GM23248 (cell line): ENCODE measurements at regions not wholly inside any gene's neighbourhood (a gene's known extent, or its start where the extent isn't known, plus 50 kb on each side); places are given as distances from the start of the nearest gene placed in this dataset.

Source experiments
- DNase-seq: peaks from one replicate; pipeline ENCODE4 v3.0.0-alpha.2; 2015
- H2AFZ ChIP-seq: fragments of 200-600 bp; sonication (generic); 2 replicates; pipeline ENCODE4 v1.6.1; 2016; ENCODE audit warnings: antibody characterized with exemption
- H3F3A ChIP-seq: fragments of 200-600 bp; sonication (generic); 2 replicates; pipeline ENCODE4 v1.6.1; 2016; ENCODE audit warnings: mild to moderate bottlenecking, antibody characterized with exemption, mixed run types; ENCODE audit not compliant: insufficient read depth
- H3K27ac ChIP-seq: fragments of 200-600 bp; sonication (generic); 2 replicates; pipeline ENCODE4 v1.5.1; 2016; ENCODE audit warnings: mild to moderate bottlenecking
- H3K27me3 ChIP-seq: fragments of 200-600 bp; sonication (generic); replicated peaks from 2 replicates; pipeline ENCODE4 v1.6.1; 2016; ENCODE audit warnings: mild to moderate bottlenecking; ENCODE audit not compliant: insufficient read depth
- H3K36me3 ChIP-seq: fragments of 200-600 bp; sonication (generic); 2 replicates; pipeline ENCODE4 v1.6.1; 2016; ENCODE audit warnings: low read depth, mild to moderate bottlenecking
- H3K4me1 ChIP-seq: fragments of 200-600 bp; sonication (generic); 2 replicates; pipeline ENCODE4 v1.6.1; 2016; ENCODE audit warnings: mild to moderate bottlenecking; ENCODE audit not compliant: insufficient read depth
- H3K4me2 ChIP-seq: fragments of 200-600 bp; sonication (generic); one replicate; pipeline ENCODE4 v1.6.1; 2016; ENCODE audit warnings: mild to moderate bottlenecking; ENCODE audit not compliant: unreplicated experiment
- H3K4me3 ChIP-seq: fragments of 200-600 bp; sonication (generic); 2 replicates; pipeline ENCODE4 v1.5.1; 2016; ENCODE audit warnings: mild to moderate bottlenecking
- H3K79me2 ChIP-seq: fragments of 200-600 bp; sonication (generic); 2 replicates; pipeline ENCODE4 v1.6.1; 2016; ENCODE audit warnings: mild to moderate bottlenecking; ENCODE audit not compliant: insufficient read depth
- H3K9ac ChIP-seq: fragments of 200-600 bp; sonication (generic); 2 replicates; pipeline ENCODE4 v1.6.1; 2016; ENCODE audit warnings: mild to moderate bottlenecking
- H3K9me2 ChIP-seq: fragments of 200-600 bp; sonication (generic); 2 replicates; pipeline ENCODE4 v1.6.1; 2016; ENCODE audit warnings: mixed run types, mild to moderate bottlenecking, moderate library complexity; ENCODE audit not compliant: insufficient read depth
- H3K9me3 ChIP-seq: fragments of 200-600 bp; sonication (generic); one replicate; pipeline ENCODE4 v1.6.1; 2017; ENCODE audit warnings: low read depth
- H4K20me1 ChIP-seq: fragments of 200-600 bp; sonication (generic); 2 replicates; pipeline ENCODE4 v1.6.0; 2016; ENCODE audit not compliant: insufficient read depth
- EZH2 ChIP-seq: fragments of 200-600 bp; sonication (generic); IDR thresholded peaks from 2 replicates; pipeline ENCODE4 v1.6.1; 2018; ENCODE audit warnings: antibody characterized with exemption, mild to moderate bottlenecking; ENCODE audit not compliant: insufficient read depth, poor library complexity, severe bottlenecking
- EZH2phosphoT487 ChIP-seq: fragments of 200-600 bp; sonication (generic); IDR thresholded peaks from 2 replicates; pipeline ENCODE4 v1.6.1; 2018; ENCODE audit warnings: antibody characterized with exemption, moderate library complexity, mild to moderate bottlenecking, low read depth; ENCODE audit not compliant: insufficient read depth
- WGBS, 2 experiments: methylation state at CpG; one replicate each; pipeline ENCODE4 v1.1.6; 2015 to 2017; ENCODE audit warnings: low lambda C conversion rate in 2 of 2, low coverage in 1 of 2; ENCODE audit errors: missing lambda C conversion rate in 2 of 2; 5-methylcytosine and 5-hydroxymethylcytosine counted together
- in situ Hi-C: fragments of 300-500 bp; cut with MboI; formaldehyde crosslinking; loops from 2 replicates; pipeline ENCODE4 v1.15.0; 2020

DNA sequence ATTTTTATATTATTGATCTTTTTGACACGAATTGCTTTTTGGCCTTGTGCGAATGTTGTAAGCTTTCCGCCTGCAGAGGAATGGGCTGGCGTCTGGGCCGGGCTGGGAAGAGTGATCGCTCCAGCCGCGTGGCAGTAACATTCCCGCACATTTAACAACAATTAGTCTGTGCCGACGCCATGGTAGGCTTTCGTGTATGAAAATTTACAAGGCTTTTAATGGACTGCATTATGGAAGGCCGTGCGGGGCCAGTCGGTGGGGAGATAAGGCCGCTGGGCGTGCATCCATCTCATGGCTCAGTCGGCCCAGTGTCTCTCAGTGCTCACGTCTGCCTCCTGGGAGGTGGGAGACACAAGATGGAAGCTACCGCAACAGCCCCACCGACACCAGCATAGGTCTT is 142.2 kb downstream of the PHETA1 start:
- H4K20me1 ChIP-seq, result no peaks in the 10 kb centered on the region
- H2AFZ ChIP-seq, result no peak overlapping the region
- no peaks in the 10 kb centered on the region for H3K36me3 ChIP-seq
- 66 to 73% methylated on average over 21 of the region's 21 CpGs for WGBS, 2 experiments
- H3K27me3 ChIP-seq, result no peaks in the 10 kb centered on the region
- no peak overlapping the region for H3K27ac ChIP-seq
- DNase-seq, result no peak
- TF ChIP-seq EZH2phosphoT487 (no peak), EZH2 (no peak)
- no peak overlapping the region for H3K4me3 ChIP-seq
- H3K9me3 ChIP-seq, result no peaks in the 10 kb centered on the region
- no peaks in the 10 kb centered on the region for H3K4me1 ChIP-seq
- no peaks in the 10 kb centered on the region for H3F3A ChIP-seq
- no peaks in the 10 kb centered on the region for H3K9me2 ChIP-seq
- in situ Hi-C loops, result no loop called here
- no peaks in the 10 kb centered on the region for H3K79me2 ChIP-seq
- no peak overlapping the region for H3K9ac ChIP-seq
- H3K4me2 ChIP-seq, result no peak overlapping the region

DNA sequence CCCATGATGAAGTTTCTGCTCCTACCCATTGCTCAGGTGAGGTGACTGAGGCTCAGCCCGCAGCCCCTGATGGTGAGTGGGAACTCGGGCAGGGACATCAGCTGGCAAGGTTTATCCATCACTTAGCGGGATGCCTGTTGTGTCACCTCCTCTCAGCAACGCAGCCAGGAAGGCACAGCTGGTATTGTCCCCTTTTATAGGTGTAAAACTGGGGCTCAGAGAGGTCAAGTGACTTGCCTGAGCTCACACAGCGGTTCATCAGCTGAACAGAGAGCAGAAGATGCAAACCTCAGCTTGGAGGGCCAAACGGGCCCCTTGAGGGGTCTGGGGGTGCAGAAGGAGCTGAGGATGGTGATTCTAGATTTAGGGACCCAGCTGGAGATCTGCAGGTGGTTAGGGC is 143.6 kb downstream of the PHETA1 start:
- H3K9ac ChIP-seq, result no peak overlapping the region
- no peaks in the 10 kb centered on the region for H3K79me2 ChIP-seq
- in situ Hi-C loops, result no loop called here
- no peak overlapping the region for H3K4me2 ChIP-seq
- no peak overlapping the region for H3K27ac ChIP-seq
- 32 to 41% methylated on average over 6 of the region's 6 CpGs for WGBS, 2 experiments
- no peaks in the 10 kb centered on the region for H3K4me1 ChIP-seq
- no peaks in the 10 kb centered on the region for H3K9me2 ChIP-seq
- H2AFZ ChIP-seq, result no peak overlapping the region
- no peak for DNase-seq
- H4K20me1 ChIP-seq, result no peaks in the 10 kb centered on the region
- H3F3A ChIP-seq, result no peaks in the 10 kb centered on the region
- TF ChIP-seq EZH2phosphoT487 (no peak), EZH2 (no peak)
- H3K27me3 ChIP-seq, result no peaks in the 10 kb centered on the region
- H3K9me3 ChIP-seq, result no peaks in the 10 kb centered on the region
- no peaks in the 10 kb centered on the region for H3K36me3 ChIP-seq
- no peak overlapping the region for H3K4me3 ChIP-seq

DNA sequence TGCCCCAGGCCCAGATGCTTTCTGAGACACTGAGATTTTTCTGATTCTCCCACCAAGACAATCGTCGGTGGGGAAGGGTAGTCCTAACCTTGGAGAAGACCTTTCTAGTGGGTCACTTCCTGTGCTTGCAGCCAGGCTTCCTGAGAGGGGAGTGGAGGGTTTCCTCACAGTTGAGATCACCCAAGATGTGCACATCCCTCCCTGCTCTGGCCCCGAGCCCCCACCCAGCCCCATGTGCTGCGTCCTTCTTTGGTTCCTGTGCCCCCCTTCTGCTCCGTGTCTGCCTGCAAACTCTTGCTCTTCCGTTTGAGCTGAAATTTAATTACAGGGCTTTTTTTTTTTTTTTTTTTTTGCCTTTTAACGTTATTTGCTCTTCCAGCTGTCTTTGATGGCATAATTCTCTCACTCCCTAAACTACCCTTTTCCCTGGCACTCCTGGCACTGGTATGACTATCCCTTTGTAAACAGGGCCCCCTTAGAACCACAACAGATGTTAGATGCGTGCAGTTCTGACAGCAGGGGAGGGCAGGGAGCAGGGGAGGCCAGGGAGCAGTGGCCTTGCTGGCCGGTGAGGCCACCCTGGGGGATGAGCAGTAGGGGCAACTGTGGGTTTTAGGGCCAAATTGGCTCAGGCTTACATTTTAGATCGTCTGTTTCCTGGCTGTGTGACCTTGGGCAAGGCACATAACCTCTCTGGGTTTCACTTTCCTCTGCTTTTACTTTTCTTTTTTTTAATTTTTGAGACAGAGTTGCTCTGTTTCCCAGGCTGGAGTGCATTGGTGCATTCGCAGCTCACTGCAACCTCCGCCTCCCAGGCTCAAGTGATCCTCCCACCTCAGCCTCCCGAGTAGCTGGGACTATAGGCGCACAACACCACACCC is 144.5 kb downstream of the PHETA1 start:
- H4K20me1 ChIP-seq, result no peaks in the 10 kb centered on the region
- in situ Hi-C loops, result no loop called here
- no peak overlapping the region for H3K4me2 ChIP-seq
- H3K9me2 ChIP-seq, result no peaks in the 10 kb centered on the region
- WGBS, 2 experiments, result 28% methylated on average over 14 of the region's 14 CpGs
- no peak for DNase-seq
- H3K9ac ChIP-seq, result no peak overlapping the region
- H2AFZ ChIP-seq, result no peak overlapping the region
- H3K9me3 ChIP-seq, result no peaks in the 10 kb centered on the region
- TF ChIP-seq EZH2 (no peak), EZH2phosphoT487 (no peak)
- no peaks in the 10 kb centered on the region for H3K36me3 ChIP-seq
- H3K4me1 ChIP-seq, result no peaks in the 10 kb centered on the region
- no peak overlapping the region for H3K4me3 ChIP-seq
- no peaks in the 10 kb centered on the region for H3K79me2 ChIP-seq
- no peaks in the 10 kb centered on the region for H3K27me3 ChIP-seq
- no peak overlapping the region for H3K27ac ChIP-seq
- H3F3A ChIP-seq, result no peaks in the 10 kb centered on the region

DNA sequence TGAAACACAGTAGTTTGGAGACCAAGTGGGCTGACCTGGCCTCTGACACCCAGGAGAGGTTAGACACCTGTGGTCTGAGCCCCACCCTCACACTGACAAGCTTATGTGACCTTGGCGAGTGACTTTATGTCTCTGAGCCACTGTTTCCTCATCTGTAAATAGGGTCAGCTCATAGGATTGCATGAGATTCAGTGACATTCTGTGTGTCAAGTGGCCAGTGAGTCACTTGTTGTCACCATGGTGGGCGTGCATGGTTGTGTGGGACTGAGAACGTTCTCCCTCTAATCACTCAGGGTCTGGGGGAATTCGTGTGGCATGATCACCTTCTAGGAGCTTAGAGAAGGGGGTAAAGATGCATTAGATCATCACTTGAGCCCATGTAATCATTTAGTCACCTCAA is 146.4 kb downstream of the PHETA1 start:
- Histone ChIP-seq H3K79me2 (no peaks in the 10 kb centered on the region), H3K36me3 (no peaks in the 10 kb centered on the region), H3K27me3 (0 out of 2 replicates have a peak, but pooled peaks cover 5% of the 10 kb centered on the region), H3K4me2 (no peak overlapping the region), H3F3A (no peaks in the 10 kb centered on the region), H3K4me3 (no peak overlapping the region), H3K9me3 (no peaks in the 10 kb centered on the region), H3K9me2 (no peaks in the 10 kb centered on the region), H4K20me1 (no peaks in the 10 kb centered on the region), H3K4me1 (no peaks in the 10 kb centered on the region), H3K27ac (no peak overlapping the region), H3K9ac (no peak overlapping the region), H2AFZ (no peak overlapping the region)
- in situ Hi-C loops, result no loop called here
- whole genome bisulfite sequencing, 2 experiments, result 40 to 45% methylated on average over 4 of the region's 4 CpGs
- no peak for TF ChIP-seq EZH2
- TF ChIP-seq EZH2phosphoT487, result no peak
- no peak for DNase-seq
